SU-DHL-6 (cell line): ENCODE measurements at regions not wholly inside any gene's neighbourhood (a gene's known extent, or its start where the extent isn't known, plus 50 kb on each side); places are given as distances from the start of the nearest gene placed in this dataset.

Experiments used
- EZH2phosphoT487 ChIP-seq: fragments of 200-600 bp; sonication (generic), shearing (Covaris generic); conservative IDR thresholded peaks from 2 replicates; pipeline ENCODE4 v1.6.1; 2018; ENCODE audit warnings: mild to moderate bottlenecking, antibody characterized with exemption, low read length, moderate library complexity, mixed read lengths
- TF ChIP-seq, protein P1 (sequence below): fragments of 200-600 bp; sonication (generic); IDR thresholded peaks from one replicate; pipeline ENCODE4 v1.5.1; 2017; ENCODE audit warnings: antibody characterized with exemption, mild to moderate bottlenecking, low read length, moderate library complexity; ENCODE audit not compliant: insufficient read depth, poor library complexity, severe bottlenecking

GRCh38 chr10:130745821-130746220 lies 565.7 kb downstream of the TCERG1L start:
- TF ChIP-seq, protein P1, sequence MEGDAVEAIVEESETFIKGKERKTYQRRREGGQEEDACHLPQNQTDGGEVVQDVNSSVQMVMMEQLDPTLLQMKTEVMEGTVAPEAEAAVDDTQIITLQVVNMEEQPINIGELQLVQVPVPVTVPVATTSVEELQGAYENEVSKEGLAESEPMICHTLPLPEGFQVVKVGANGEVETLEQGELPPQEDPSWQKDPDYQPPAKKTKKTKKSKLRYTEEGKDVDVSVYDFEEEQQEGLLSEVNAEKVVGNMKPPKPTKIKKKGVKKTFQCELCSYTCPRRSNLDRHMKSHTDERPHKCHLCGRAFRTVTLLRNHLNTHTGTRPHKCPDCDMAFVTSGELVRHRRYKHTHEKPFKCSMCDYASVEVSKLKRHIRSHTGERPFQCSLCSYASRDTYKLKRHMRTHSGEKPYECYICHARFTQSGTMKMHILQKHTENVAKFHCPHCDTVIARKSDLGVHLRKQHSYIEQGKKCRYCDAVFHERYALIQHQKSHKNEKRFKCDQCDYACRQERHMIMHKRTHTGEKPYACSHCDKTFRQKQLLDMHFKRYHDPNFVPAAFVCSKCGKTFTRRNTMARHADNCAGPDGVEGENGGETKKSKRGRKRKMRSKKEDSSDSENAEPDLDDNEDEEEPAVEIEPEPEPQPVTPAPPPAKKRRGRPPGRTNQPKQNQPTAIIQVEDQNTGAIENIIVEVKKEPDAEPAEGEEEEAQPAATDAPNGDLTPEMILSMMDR, result no peak
- no peak for TF ChIP-seq EZH2phosphoT487
